GM23338 (cell line): ENCODE measurements at regions not wholly inside any gene's neighbourhood (a gene's known extent, or its start where the extent isn't known, plus 50 kb on each side); places are given as distances from the start of the nearest gene placed in this dataset.

ENCODE experiments used
- CREB1 ChIP-seq: fragments of 250-450 bp; sonication (Bioruptor Pico); IDR thresholded peaks from 2 replicates; pipeline ENCODE4 v1.5.0; 2020; ENCODE audit warnings: low read depth, mild to moderate bottlenecking, moderate library complexity
- EZH2 ChIP-seq: fragments of 200-600 bp; sonication (generic); IDR thresholded peaks from one replicate; pipeline ENCODE4 v1.8.0; 2017; ENCODE audit warnings: antibody characterized with exemption, mild to moderate bottlenecking, low read depth; ENCODE audit not compliant: unreplicated experiment
- EZH2phosphoT487 ChIP-seq: fragments of 200-600 bp; sonication (generic); IDR thresholded peaks from one replicate; pipeline ENCODE4 v1.8.1; 2018; ENCODE audit warnings: antibody characterized with exemption; ENCODE audit not compliant: unreplicated experiment
- POLR2AphosphoS5 ChIP-seq: IDR thresholded peaks from 2 replicates; pipeline ENCODE4 v1.6.1; 2016; ENCODE audit warnings: antibody characterized with exemption, low read depth
- STAT1 ChIP-seq: IDR thresholded peaks from one replicate; pipeline ENCODE4 v1.6.1; 2016; ENCODE audit warnings: antibody characterized with exemption; ENCODE audit not compliant: unreplicated experiment
- TF ChIP-seq, protein P1 (sequence below), 2 experiments: fragments of 200-600 bp in 1 of 2; sonication (generic) in 1 of 2; conservative IDR thresholded peaks; 2 replicates each; pipeline versions ENCODE4 v1.5.1 to v1.6.1; 2016 to 2017; ENCODE audit warnings: antibody characterized with exemption in 2 of 2, low read depth in 2 of 2, mild to moderate bottlenecking in 2 of 2, moderate library complexity in 1 of 2
- TF ChIP-seq, protein P2 (sequence below): IDR thresholded peaks from one replicate; pipeline ENCODE4 v1.6.1; 2018; ENCODE audit warnings: antibody characterized with exemption; ENCODE audit not compliant: unreplicated experiment
- TF ChIP-seq, protein P3 (sequence below): IDR thresholded peaks from 2 replicates; pipeline ENCODE4 v1.6.1; 2016; ENCODE audit warnings: antibody characterized with exemption
- TF ChIP-seq, protein P4 (sequence below): fragments of 250-450 bp; sonication (Bioruptor Pico); IDR thresholded peaks from 2 replicates; pipeline ENCODE4 v1.5.0; 2020; ENCODE audit warnings: mild to moderate bottlenecking, moderate library complexity

GRCh38 chr1:14482784-14483450 lies 115.6 kb upstream of the KAZN start:
- TF ChIP-seq POLR2AphosphoS5 (no peak), STAT1 (no peak), CREB1 (CRISPR knock-in tag) (no peak), EZH2 (no peak), EZH2phosphoT487 (no peak)
- TF ChIP-seq, protein P1, sequence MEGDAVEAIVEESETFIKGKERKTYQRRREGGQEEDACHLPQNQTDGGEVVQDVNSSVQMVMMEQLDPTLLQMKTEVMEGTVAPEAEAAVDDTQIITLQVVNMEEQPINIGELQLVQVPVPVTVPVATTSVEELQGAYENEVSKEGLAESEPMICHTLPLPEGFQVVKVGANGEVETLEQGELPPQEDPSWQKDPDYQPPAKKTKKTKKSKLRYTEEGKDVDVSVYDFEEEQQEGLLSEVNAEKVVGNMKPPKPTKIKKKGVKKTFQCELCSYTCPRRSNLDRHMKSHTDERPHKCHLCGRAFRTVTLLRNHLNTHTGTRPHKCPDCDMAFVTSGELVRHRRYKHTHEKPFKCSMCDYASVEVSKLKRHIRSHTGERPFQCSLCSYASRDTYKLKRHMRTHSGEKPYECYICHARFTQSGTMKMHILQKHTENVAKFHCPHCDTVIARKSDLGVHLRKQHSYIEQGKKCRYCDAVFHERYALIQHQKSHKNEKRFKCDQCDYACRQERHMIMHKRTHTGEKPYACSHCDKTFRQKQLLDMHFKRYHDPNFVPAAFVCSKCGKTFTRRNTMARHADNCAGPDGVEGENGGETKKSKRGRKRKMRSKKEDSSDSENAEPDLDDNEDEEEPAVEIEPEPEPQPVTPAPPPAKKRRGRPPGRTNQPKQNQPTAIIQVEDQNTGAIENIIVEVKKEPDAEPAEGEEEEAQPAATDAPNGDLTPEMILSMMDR (conservative IDR thresholded peaks at IDR 0.05; ENCODE audit: low read depth in 2 of 2) = no peak
- TF ChIP-seq, protein P2, sequence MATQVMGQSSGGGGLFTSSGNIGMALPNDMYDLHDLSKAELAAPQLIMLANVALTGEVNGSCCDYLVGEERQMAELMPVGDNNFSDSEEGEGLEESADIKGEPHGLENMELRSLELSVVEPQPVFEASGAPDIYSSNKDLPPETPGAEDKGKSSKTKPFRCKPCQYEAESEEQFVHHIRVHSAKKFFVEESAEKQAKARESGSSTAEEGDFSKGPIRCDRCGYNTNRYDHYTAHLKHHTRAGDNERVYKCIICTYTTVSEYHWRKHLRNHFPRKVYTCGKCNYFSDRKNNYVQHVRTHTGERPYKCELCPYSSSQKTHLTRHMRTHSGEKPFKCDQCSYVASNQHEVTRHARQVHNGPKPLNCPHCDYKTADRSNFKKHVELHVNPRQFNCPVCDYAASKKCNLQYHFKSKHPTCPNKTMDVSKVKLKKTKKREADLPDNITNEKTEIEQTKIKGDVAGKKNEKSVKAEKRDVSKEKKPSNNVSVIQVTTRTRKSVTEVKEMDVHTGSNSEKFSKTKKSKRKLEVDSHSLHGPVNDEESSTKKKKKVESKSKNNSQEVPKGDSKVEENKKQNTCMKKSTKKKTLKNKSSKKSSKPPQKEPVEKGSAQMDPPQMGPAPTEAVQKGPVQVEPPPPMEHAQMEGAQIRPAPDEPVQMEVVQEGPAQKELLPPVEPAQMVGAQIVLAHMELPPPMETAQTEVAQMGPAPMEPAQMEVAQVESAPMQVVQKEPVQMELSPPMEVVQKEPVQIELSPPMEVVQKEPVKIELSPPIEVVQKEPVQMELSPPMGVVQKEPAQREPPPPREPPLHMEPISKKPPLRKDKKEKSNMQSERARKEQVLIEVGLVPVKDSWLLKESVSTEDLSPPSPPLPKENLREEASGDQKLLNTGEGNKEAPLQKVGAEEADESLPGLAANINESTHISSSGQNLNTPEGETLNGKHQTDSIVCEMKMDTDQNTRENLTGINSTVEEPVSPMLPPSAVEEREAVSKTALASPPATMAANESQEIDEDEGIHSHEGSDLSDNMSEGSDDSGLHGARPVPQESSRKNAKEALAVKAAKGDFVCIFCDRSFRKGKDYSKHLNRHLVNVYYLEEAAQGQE = no peak
- TF ChIP-seq, protein P3, sequence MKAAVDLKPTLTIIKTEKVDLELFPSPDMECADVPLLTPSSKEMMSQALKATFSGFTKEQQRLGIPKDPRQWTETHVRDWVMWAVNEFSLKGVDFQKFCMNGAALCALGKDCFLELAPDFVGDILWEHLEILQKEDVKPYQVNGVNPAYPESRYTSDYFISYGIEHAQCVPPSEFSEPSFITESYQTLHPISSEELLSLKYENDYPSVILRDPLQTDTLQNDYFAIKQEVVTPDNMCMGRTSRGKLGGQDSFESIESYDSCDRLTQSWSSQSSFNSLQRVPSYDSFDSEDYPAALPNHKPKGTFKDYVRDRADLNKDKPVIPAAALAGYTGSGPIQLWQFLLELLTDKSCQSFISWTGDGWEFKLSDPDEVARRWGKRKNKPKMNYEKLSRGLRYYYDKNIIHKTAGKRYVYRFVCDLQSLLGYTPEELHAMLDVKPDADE = no peak
- TF ChIP-seq, protein P4, sequence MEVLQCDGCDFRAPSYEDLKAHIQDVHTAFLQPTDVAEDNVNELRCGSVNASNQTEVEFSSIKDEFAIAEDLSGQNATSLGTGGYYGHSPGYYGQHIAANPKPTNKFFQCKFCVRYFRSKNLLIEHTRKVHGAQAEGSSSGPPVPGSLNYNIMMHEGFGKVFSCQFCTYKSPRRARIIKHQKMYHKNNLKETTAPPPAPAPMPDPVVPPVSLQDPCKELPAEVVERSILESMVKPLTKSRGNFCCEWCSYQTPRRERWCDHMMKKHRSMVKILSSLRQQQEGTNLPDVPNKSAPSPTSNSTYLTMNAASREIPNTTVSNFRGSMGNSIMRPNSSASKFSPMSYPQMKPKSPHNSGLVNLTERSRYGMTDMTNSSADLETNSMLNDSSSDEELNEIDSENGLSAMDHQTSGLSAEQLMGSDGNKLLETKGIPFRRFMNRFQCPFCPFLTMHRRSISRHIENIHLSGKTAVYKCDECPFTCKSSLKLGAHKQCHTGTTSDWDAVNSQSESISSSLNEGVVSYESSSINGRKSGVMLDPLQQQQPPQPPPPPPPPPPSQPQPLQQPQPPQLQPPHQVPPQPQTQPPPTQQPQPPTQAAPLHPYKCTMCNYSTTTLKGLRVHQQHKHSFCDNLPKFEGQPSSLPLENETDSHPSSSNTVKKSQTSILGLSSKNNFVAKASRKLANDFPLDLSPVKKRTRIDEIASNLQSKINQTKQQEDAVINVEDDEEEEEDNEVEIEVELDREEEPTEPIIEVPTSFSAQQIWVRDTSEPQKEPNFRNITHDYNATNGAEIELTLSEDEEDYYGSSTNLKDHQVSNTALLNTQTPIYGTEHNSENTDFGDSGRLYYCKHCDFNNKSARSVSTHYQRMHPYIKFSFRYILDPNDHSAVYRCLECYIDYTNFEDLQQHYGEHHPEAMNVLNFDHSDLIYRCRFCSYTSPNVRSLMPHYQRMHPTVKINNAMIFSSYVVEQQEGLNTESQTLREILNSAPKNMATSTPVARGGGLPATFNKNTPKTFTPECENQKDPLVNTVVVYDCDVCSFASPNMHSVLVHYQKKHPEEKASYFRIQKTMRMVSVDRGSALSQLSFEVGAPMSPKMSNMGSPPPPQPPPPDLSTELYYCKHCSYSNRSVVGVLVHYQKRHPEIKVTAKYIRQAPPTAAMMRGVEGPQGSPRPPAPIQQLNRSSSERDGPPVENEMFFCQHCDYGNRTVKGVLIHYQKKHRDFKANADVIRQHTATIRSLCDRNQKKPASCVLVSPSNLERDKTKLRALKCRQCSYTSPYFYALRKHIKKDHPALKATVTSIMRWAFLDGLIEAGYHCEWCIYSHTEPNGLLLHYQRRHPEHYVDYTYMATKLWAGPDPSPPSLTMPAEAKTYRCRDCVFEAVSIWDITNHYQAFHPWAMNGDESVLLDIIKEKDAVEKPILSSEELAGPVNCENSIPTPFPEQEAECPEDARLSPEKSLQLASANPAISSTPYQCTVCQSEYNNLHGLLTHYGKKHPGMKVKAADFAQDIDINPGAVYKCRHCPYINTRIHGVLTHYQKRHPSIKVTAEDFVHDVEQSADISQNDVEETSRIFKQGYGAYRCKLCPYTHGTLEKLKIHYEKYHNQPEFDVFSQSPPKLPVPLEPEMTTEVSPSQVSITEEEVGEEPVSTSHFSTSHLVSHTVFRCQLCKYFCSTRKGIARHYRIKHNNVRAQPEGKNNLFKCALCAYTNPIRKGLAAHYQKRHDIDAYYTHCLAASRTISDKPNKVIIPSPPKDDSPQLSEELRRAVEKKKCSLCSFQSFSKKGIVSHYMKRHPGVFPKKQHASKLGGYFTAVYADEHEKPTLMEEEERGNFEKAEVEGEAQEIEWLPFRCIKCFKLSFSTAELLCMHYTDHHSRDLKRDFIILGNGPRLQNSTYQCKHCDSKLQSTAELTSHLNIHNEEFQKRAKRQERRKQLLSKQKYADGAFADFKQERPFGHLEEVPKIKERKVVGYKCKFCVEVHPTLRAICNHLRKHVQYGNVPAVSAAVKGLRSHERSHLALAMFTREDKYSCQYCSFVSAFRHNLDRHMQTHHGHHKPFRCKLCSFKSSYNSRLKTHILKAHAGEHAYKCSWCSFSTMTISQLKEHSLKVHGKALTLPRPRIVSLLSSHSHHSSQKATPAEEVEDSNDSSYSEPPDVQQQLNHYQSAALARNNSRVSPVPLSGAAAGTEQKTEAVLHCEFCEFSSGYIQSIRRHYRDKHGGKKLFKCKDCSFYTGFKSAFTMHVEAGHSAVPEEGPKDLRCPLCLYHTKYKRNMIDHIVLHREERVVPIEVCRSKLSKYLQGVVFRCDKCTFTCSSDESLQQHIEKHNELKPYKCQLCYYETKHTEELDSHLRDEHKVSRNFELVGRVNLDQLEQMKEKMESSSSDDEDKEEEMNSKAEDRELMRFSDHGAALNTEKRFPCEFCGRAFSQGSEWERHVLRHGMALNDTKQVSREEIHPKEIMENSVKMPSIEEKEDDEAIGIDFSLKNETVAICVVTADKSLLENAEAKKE (CRISPR knock-in tag) = no peak
